ENCODE measurements at regions not wholly inside any gene's neighbourhood (a gene's known extent, or its start where the extent isn't known, plus 50 kb on each side); places are given as distances from the start of the nearest gene placed in this dataset.
A peak's percentile ranks its signal among the peaks of the same experiment; 100 is the strongest.

DNA sequence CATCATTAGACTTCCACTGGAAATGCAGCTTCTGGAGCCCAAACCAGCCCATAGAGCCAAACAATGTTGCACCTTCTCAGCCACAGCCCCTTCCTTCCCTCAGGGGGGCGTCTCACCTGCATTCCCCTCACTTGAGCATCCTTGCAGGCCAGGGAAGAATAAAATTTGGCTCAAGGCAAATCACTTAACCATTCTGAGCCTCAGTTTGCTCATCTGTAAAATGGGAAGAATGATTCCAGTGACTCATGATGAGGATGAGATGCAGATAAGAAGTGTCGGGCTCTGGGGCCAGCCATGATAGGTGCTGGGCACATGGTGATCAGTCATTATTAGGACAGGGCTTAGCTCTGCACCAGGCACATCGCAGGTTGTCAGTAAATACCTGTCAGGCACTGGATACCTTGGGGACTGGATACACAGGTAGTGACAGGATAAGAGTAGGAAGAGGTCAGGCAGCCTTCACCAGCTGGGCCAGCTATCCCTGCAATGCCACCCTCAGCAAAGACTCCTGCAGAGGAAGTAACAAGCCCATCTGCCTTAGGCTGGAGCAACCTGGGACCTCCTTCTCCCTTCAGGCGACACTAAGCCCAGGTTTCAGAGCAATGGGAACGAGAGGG is 208.0 kb upstream of the TNRC6C start:
- no peak for DNase-seq (ENCODE audit: low read depth, low spot score)
- TF ChIP-seq, protein P1, sequence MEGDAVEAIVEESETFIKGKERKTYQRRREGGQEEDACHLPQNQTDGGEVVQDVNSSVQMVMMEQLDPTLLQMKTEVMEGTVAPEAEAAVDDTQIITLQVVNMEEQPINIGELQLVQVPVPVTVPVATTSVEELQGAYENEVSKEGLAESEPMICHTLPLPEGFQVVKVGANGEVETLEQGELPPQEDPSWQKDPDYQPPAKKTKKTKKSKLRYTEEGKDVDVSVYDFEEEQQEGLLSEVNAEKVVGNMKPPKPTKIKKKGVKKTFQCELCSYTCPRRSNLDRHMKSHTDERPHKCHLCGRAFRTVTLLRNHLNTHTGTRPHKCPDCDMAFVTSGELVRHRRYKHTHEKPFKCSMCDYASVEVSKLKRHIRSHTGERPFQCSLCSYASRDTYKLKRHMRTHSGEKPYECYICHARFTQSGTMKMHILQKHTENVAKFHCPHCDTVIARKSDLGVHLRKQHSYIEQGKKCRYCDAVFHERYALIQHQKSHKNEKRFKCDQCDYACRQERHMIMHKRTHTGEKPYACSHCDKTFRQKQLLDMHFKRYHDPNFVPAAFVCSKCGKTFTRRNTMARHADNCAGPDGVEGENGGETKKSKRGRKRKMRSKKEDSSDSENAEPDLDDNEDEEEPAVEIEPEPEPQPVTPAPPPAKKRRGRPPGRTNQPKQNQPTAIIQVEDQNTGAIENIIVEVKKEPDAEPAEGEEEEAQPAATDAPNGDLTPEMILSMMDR (conservative IDR thresholded peaks at IDR 0.05) = no peak
- Mint-ChIP-seq H3K9me3 (peaks cover 6% of the 10 kb centered on the region), H3K27me3 (ENCODE audit: low read depth) (no peaks in the 10 kb centered on the region), H3K36me3 (ENCODE audit: low read depth) (no peaks in the 10 kb centered on the region), H3K27ac (ENCODE audit: unreplicated experiment) (no peak overlapping the region), H3K4me3 (no peak overlapping the region), H3K4me1 (peaks cover 27% of the 10 kb centered on the region)

DNA sequence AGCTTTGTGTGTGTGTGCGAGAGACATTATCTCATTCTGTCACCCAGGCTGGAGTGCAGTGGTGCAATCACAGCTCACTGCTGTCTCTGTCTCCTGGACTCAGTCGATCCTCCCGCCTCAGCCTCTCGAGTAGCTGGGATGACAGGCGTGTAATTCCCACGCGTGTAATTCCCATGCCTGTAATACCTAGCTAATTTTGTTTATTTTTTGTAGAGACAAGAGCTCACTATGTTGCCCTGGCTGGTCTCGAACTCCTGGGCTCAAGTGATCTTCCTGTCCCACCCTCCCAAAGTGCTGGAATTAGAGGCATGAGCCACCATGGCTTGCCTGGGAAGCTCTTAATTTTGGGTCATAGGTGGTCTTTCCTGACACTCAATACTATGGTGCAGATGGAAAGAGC is 205.3 kb upstream of the TNRC6C start:
- Mint-ChIP-seq H3K9me3 (no peaks in the 10 kb centered on the region), H3K36me3 (ENCODE audit: low read depth) (no peaks in the 10 kb centered on the region), H3K27me3 (ENCODE audit: low read depth) (no peaks in the 10 kb centered on the region), H3K27ac (ENCODE audit: unreplicated experiment) (no peak overlapping the region), H3K4me1 (peaks cover 2% of the 10 kb centered on the region), H3K4me3 (no peak overlapping the region)
- TF ChIP-seq, protein P1 (conservative IDR thresholded peaks at IDR 0.05) = no peak
- no peak for DNase-seq (ENCODE audit: low read depth, low spot score)

DNA sequence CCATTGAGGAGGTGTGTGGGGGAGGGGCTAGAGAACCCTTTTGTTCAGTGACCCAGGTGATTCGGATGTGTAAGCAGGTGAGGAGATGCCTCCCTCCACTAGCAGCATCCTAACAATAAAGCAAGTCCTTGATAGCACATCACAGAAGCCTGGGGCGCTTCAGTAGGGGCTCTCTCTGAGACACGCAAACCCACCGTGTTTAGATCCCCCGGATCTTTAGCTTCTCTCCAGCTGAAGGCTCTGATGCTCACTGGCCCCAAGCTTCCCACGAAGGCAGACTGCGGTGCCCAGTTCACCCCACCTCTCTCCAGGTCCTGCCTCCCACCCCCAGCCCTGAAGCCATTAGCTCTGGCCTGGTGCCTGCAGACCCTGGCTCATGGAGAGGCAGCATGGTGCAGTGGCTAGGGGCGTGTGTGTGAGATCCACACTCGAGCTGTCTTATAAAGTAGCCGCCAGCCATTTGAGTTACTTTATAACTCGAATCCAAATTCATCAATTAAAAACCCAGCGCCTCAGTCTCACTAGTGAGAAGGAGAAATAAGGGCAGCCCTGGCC is 204.7 kb upstream of the TNRC6C start:
- no peaks in the 10 kb centered on the region for H3K9me3 Mint-ChIP-seq
- no peak overlapping the region for H3K4me3 Mint-ChIP-seq
- peak overlapping the region; percentile 6 for H3K27ac Mint-ChIP-seq (ENCODE audit: unreplicated experiment)
- DNase-seq (ENCODE audit: low read depth, low spot score) = no peak
- H3K27me3 Mint-ChIP-seq (ENCODE audit: low read depth) = no peaks in the 10 kb centered on the region
- H3K4me1 Mint-ChIP-seq = no peaks in the 10 kb centered on the region
- H3K36me3 Mint-ChIP-seq (ENCODE audit: low read depth) = no peaks in the 10 kb centered on the region
- TF ChIP-seq, protein P1 (conservative IDR thresholded peaks at IDR 0.05) = no peak

DNA sequence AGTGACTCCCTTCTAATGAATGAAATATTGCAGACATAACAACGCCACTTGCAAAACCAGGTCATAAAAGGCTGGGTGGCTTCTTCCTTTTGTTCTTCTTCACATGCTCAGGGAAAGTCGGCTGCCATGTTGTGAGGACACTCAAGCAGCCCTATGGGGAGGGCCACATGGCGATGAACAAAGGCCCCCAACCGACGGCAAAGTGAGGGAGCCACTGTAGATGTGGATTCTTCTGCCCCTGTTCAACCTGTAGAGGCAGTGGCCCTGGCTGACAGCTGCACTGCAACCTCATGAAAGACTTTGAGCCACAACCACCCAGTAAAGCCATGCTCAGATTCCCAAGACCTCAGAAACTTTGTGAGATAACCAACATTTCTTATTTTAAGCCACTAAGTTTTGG is 203.5 kb upstream of the TNRC6C start:
- H3K4me1 Mint-ChIP-seq = no peaks in the 10 kb centered on the region
- no peaks in the 10 kb centered on the region for H3K27me3 Mint-ChIP-seq (ENCODE audit: low read depth)
- H3K4me3 Mint-ChIP-seq = no peak overlapping the region
- H3K27ac Mint-ChIP-seq (ENCODE audit: unreplicated experiment) = no peak overlapping the region
- no peak for DNase-seq (ENCODE audit: low read depth, low spot score)
- no peaks in the 10 kb centered on the region for H3K9me3 Mint-ChIP-seq
- H3K36me3 Mint-ChIP-seq (ENCODE audit: low read depth) = no peaks in the 10 kb centered on the region
- TF ChIP-seq, protein P1 (conservative IDR thresholded peaks at IDR 0.05) = no peak

DNA sequence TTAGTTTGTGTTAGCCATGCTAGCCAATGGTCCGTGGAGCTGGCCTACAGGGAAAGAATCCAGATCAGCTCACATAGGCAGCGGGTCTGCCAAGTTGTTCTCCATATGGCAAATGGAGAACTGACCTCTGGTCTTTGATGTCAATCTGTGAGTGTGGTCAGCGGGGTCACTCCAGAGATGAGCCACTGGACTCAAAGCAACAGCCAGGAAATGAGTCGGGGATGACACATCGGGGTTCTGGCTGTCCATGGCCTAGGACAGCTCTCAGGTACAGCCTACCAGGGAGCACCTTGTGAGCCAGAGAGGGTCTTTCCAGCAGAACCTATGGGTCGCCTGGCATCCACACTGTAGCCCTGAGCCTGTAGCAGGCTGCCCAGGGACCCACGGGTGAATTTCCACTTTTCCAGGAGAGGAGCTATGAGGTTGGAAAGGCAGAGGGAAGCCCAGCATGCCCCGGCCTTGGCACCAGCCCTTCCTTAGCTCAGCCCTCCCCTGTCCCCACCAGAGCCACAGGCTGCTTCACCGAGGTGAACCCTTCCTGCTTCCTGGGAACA is 203.0 kb upstream of the TNRC6C start:
- Mint-ChIP-seq H3K27ac (ENCODE audit: unreplicated experiment) (no peak overlapping the region), H3K27me3 (ENCODE audit: low read depth) (no peaks in the 10 kb centered on the region), H3K36me3 (ENCODE audit: low read depth) (no peaks in the 10 kb centered on the region), H3K4me1 (no peaks in the 10 kb centered on the region), H3K9me3 (no peaks in the 10 kb centered on the region), H3K4me3 (no peak overlapping the region)
- TF ChIP-seq, protein P1 (conservative IDR thresholded peaks at IDR 0.05) = no peak
- no peak for DNase-seq (ENCODE audit: low read depth, low spot score)

Data from neural crest cell (in vitro differentiated cells).